ENCODE measurements at regions not wholly inside any gene's neighbourhood (a gene's known extent, or its start where the extent isn't known, plus 50 kb on each side); places are given as distances from the start of the nearest gene placed in this dataset.

DNA sequence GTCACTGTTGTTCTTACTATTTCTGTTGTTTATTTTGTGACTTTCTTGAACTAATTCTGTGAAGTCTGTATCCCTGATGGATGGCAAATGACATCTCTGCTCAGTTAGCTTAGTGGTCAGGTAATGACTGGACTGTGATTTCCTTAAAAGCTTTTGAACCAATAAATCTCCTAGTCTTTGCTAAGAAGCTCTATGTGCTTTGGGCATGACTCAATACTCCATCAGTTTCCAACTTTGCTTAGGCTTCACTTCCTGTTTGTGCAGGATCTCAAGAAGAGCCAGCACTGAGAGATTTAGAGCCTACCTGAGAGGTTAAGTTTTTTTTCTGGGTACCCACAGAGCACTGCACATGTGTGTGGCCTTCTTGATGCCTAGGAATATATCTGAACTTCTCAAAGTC, 329.7 kb upstream of the HTR2A start:
- Mint-ChIP-seq H3K9me3 (peaks cover 1 to 15% of the 10 kb centered on the region in 2 donors), H3K36me3 (ENCODE audit: insufficient read depth) (no peaks in the 10 kb centered on the region), H3K4me3 (no peak overlapping the region), H3K27me3 (no peaks in the 10 kb centered on the region), H3K27ac (no peak overlapping the region), H3K4me1 (ENCODE audit: low read depth in 2 of 2) (no peaks in the 10 kb centered on the region)
- ATAC-seq (replicated peaks) (no peak), DNase-seq (no peak)

DNA sequence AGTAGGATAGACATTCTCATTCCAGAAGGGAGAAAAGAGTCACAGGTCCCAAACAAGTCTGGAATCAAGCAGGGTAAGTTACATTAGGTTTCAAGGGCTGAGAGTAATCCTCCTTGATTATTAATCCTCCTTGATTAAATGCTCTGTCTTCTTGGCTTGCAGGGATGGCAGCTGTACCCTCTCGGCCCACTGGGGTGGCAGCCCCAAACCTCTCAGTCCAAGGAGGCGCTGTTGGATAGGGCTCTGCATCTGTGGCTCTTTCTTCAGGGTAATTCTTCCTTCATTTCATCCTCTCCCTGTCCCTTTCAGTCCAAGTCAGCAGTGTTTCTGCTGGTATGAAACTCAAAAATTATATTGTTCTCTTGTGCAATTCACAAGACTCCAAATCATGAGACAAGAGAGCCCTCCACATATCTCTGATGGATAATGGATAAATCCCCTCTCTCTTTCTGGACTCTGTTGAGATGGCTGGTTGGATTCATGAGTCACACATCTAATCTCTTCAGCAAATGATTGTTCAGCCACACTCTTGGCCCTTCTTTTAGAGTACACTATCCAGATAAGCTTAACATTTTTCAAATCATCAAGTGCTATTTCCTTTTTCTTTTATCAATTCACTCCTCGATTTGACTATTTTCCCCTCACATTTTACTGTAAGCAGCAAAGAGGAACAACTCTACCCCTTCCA, 323.7 kb upstream of the HTR2A start:
- no peak for DNase-seq
- Mint-ChIP-seq H3K27me3 (no peaks in the 10 kb centered on the region), H3K36me3 (ENCODE audit: insufficient read depth) (no peaks in the 10 kb centered on the region), H3K9me3 (peaks cover 3 to 13% of the 10 kb centered on the region in 2 donors), H3K4me1 (ENCODE audit: low read depth in 2 of 2) (no peaks in the 10 kb centered on the region), H3K4me3 (no peak overlapping the region), H3K27ac (no peak overlapping the region)
- ATAC-seq (replicated peaks) = no peak

- H3K9me3 Mint-ChIP-seq = peaks cover 3 to 9% of the 10 kb centered on the region in 2 donors
- H3K4me1 Mint-ChIP-seq (ENCODE audit: low read depth in 2 of 2) = no peaks in the 10 kb centered on the region
- DNase-seq = no peak
- H3K36me3 Mint-ChIP-seq (ENCODE audit: insufficient read depth) = no peaks in the 10 kb centered on the region
- H3K27ac Mint-ChIP-seq = no peak overlapping the region
- H3K27me3 Mint-ChIP-seq = no peaks in the 10 kb centered on the region
- no peak for ATAC-seq (replicated peaks)
- no peak overlapping the region for H3K4me3 Mint-ChIP-seq
These were observed 321.8 kb upstream of the HTR2A start for GRCh38 chr13:47218611-47219010.

GRCh38 chr13:47216176-47216822, 319.4 kb upstream of the HTR2A start:
- ATAC-seq (replicated peaks) = no peak
- H3K27ac Mint-ChIP-seq = no peak overlapping the region

GRCh38 chr13:47215736-47216135, 318.9 kb upstream of the HTR2A start:
- H3K27me3 Mint-ChIP-seq = peaks cover 0 to 7% of the 10 kb centered on the region in 2 donors
- DNase-seq (no peak), ATAC-seq (replicated peaks) (no peak)
- H3K27ac Mint-ChIP-seq = no peak overlapping the region
- no peak overlapping the region for H3K4me3 Mint-ChIP-seq
- H3K4me1 Mint-ChIP-seq (ENCODE audit: low read depth in 2 of 2) = no peaks in the 10 kb centered on the region
- peaks cover 3 to 11% of the 10 kb centered on the region in 2 donors for H3K9me3 Mint-ChIP-seq
- no peaks in the 10 kb centered on the region for H3K36me3 Mint-ChIP-seq (ENCODE audit: insufficient read depth)

More at GRCh38 chr13:47216176-47216822, 319.4 kb upstream of the HTR2A start:
- DNase-seq = no peak
- peaks cover 0 to 2% of the 10 kb centered on the region in 2 donors for H3K27me3 Mint-ChIP-seq
- peaks cover 3 to 11% of the 10 kb centered on the region in 2 donors for H3K9me3 Mint-ChIP-seq
- no peaks in the 10 kb centered on the region for H3K4me1 Mint-ChIP-seq (ENCODE audit: low read depth in 2 of 2)
- H3K4me3 Mint-ChIP-seq = no peak overlapping the region
- H3K36me3 Mint-ChIP-seq (ENCODE audit: insufficient read depth) = no peaks in the 10 kb centered on the region

DNA sequence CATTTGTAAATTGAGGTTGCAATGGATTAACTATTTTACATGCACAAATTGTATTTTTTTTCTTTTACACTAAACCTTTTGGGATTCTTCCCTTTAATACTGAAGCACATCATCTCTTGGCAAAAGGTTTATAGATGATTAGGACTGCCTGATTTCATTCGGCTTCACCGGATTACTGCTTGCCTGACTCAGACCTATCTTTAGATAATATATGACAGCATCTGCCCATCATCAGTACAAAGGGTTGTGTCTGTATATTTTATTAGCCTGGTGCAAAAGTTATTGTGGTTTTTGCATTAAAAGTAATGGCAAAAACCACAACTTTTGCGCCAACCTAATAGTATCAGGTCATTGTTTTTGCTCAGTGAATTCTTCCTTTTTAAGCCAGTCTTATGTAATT, 316.2 kb upstream of the HTR2A start:
- Mint-ChIP-seq H3K27me3 (peaks cover 0 to 11% of the 10 kb centered on the region in 2 donors), H3K27ac (no peak overlapping the region), H3K4me3 (no peak overlapping the region), H3K4me1 (ENCODE audit: low read depth in 2 of 2) (no peaks in the 10 kb centered on the region), H3K36me3 (ENCODE audit: insufficient read depth) (no peaks in the 10 kb centered on the region), H3K9me3 (peaks cover 0 to 9% of the 10 kb centered on the region in 2 donors)
- DNase-seq (no peak), ATAC-seq (replicated peaks) (no peak)

DNA sequence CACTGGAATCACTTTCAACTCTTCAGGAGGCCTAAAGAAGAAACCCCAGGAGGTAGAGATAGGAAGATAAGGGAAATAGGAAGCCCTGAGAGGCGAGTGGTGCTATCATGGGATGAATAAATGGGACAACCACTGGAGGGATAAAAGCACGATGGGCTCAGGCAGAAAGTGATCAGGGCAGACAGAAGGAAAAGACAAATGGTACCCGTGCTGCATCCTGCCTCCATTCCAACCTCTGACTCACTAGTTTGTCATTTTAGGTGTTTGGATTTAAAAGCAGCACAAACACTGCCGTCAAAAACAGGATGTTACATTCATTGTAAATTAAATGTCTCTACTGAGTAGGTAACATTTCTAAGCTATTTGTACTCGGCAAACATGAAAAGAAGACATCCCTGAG, 314.3 kb upstream of the HTR2A start:
- Mint-ChIP-seq H3K27me3 (peaks cover 0 to 11% of the 10 kb centered on the region in 2 donors), H3K4me1 (ENCODE audit: low read depth in 2 of 2) (no peaks in the 10 kb centered on the region), H3K27ac (no peak overlapping the region), H3K4me3 (no peak overlapping the region), H3K36me3 (ENCODE audit: insufficient read depth) (no peaks in the 10 kb centered on the region), H3K9me3 (peaks cover 0 to 9% of the 10 kb centered on the region in 2 donors)
- no peak for DNase-seq
- no peak for ATAC-seq (replicated peaks)

DNA sequence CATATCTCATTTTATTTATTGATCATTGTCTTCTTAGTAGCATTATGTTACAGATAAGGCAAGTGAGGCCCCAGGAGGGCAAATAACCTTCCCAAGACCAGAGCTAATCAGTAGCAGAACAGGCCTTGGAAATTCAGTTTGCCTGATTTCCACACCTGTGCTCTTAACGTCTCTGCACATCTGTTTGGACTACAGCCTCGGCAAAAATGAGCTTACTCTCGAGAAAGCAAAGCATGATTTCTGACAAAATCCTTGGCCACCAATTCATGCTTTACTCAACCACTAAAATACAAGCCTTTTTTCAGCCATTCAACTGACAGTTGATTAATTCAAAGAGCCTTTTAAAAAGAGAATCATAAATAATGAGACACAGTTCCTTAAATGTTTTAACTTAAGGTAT, 309.3 kb upstream of the HTR2A start:
- ATAC-seq (replicated peaks) (no peak), DNase-seq (no peak)
- H3K27ac Mint-ChIP-seq = no peak overlapping the region
- no peaks in the 10 kb centered on the region for H3K36me3 Mint-ChIP-seq (ENCODE audit: insufficient read depth)
- peaks cover 0 to 7% of the 10 kb centered on the region in 2 donors for H3K27me3 Mint-ChIP-seq
- no peaks in the 10 kb centered on the region for H3K4me1 Mint-ChIP-seq (ENCODE audit: low read depth in 2 of 2)
- H3K9me3 Mint-ChIP-seq = peaks cover 4 to 5% of the 10 kb centered on the region in 2 donors
- no peak overlapping the region for H3K4me3 Mint-ChIP-seq

DNA sequence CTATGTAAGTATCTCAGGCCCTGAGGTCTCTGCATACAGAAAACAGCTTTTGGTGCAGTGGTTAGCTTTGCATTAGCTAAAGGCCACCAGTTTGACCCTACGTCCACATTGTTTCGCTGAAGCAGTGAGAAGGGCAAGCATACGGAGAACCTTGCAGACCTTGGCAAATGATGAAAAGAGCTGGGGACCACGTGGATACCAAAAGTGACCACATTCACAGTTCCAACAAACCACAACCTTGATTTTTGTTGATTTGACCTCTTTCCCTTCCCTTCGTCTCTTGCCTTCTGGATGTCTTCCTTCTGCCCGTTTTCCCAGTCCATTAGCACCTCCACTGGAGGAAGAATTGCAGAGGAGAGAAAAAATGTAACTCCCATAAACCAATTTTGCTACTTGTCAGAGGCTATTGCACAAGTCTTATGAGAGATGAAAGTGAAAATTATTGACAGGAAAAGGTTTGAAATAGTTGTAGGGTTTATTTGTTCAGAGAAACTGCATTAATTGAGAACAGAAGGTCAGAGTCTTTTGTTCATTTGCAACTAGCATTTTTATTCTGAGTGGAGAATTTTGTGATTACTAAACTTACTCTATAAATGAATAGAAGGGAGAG, 293.9 kb upstream of the HTR2A start:
- Mint-ChIP-seq H3K4me1 (ENCODE audit: low read depth in 2 of 2) (no peaks in the 10 kb centered on the region), H3K27me3 (no peaks in the 10 kb centered on the region), H3K4me3 (no peak overlapping the region), H3K9me3 (peaks cover 2 to 14% of the 10 kb centered on the region in 2 donors), H3K27ac (no peak overlapping the region), H3K36me3 (ENCODE audit: insufficient read depth) (no peaks in the 10 kb centered on the region)
- no peak for DNase-seq
- ATAC-seq (replicated peaks) = no peak

DNA sequence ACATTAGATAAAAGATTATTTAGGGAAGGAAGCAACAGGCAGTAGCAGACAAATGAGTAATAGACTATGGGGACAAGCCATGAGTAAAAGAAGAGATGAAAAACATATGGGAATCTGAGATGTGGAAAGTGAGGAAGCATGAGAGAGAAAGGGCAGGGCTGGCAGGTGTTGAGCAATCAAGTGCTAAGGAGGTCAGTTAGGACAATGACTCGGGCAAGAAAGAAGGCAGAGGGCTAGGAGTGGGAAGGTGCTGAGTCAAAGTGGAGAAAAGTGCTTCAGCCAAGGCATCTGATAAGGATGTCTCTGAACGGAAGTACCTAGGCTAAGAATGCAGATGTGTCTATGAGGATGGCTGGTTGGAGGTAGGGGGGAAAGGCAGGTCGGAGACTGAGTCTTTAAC, 291.9 kb upstream of the HTR2A start:
- H3K9me3 Mint-ChIP-seq = peaks cover 2 to 14% of the 10 kb centered on the region in 2 donors
- no peaks in the 10 kb centered on the region for H3K36me3 Mint-ChIP-seq (ENCODE audit: insufficient read depth)
- no peak overlapping the region for H3K27ac Mint-ChIP-seq
- no peak for ATAC-seq (replicated peaks)
- no peak overlapping the region for H3K4me3 Mint-ChIP-seq
- H3K4me1 Mint-ChIP-seq (ENCODE audit: low read depth in 2 of 2) = no peaks in the 10 kb centered on the region
- H3K27me3 Mint-ChIP-seq = no peaks in the 10 kb centered on the region
- DNase-seq = no peak

DNA sequence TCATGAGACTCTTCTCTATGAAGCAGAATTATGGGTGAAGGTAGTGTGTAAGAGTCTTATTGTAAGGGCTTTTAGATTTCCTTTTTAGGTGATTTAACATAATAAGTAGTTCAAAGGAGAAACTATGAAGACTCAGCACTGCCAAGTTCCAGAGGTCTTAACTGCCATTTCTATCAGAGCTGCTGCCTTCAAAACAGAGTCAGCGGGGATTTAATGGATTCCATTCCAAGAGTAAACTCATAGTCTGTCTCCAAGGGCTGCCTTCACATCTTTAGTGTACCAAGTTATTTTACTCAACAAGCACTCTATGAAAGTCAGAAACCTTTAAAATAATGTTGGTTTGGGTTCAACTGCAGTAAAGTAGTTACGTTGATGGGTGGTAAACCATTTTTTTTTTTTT, 289.6 kb upstream of the HTR2A start:
- DNase-seq (no peak), ATAC-seq (replicated peaks) (no peak)
- H3K27ac Mint-ChIP-seq = no peak overlapping the region
- H3K4me1 Mint-ChIP-seq (ENCODE audit: low read depth in 2 of 2) = no peaks in the 10 kb centered on the region
- H3K9me3 Mint-ChIP-seq = peaks cover 4 to 14% of the 10 kb centered on the region in 2 donors
- no peak overlapping the region for H3K4me3 Mint-ChIP-seq
- H3K27me3 Mint-ChIP-seq = peaks cover 0 to 5% of the 10 kb centered on the region in 2 donors
- H3K36me3 Mint-ChIP-seq (ENCODE audit: insufficient read depth) = no peaks in the 10 kb centered on the region

- no peak for ATAC-seq (replicated peaks)
These were observed 287.5 kb upstream of the HTR2A start for GRCh38 chr13:47184321-47184720.

DNA sequence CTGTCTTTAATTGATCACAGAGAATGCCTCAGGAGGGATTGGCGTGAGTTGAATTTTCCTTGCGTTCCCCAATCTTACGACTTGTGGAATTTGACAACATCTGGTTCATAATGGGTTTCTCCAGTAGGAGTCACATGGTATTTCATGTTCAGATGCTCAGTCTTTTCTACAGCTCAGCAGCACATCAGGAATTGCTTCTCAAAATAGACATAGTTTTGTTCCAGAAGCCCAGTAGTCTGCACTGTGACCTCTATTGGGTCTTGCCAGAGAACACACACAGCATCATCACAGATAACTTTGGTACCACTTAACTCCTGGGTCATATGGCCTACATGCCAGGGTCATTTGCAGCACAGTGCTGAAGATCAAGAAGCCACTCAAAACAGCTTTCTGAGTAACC, 282.5 kb upstream of the HTR2A start:
- Mint-ChIP-seq H3K4me3 (no peak overlapping the region), H3K36me3 (ENCODE audit: insufficient read depth) (no peaks in the 10 kb centered on the region), H3K9me3 (peaks cover 0 to 2% of the 10 kb centered on the region in 2 donors), H3K4me1 (ENCODE audit: low read depth in 2 of 2) (no peaks in the 10 kb centered on the region), H3K27me3 (peaks cover 0 to 5% of the 10 kb centered on the region in 2 donors), H3K27ac (no peak overlapping the region)
- DNase-seq (no peak), ATAC-seq (replicated peaks) (no peak)

More at GRCh38 chr13:47184321-47184720, 287.5 kb upstream of the HTR2A start:
- H3K36me3 Mint-ChIP-seq (ENCODE audit: insufficient read depth) = no peaks in the 10 kb centered on the region
- H3K4me3 Mint-ChIP-seq = no peak overlapping the region
- H3K9me3 Mint-ChIP-seq = peaks cover 4 to 9% of the 10 kb centered on the region in 2 donors
- DNase-seq = no peak
- no peaks in the 10 kb centered on the region for H3K4me1 Mint-ChIP-seq (ENCODE audit: low read depth in 2 of 2)
- no peak overlapping the region for H3K27ac Mint-ChIP-seq
- H3K27me3 Mint-ChIP-seq = peaks cover 0 to 5% of the 10 kb centered on the region in 2 donors
